ENCODE measurements at regions not wholly inside any gene's neighbourhood (a gene's known extent, or its start where the extent isn't known, plus 50 kb on each side); places are given as distances from the start of the nearest gene placed in this dataset.
A peak's percentile ranks its signal among the peaks of the same experiment; 100 is the strongest.
"Not testable (repeated sequence)": the region's sequence is repeated elsewhere in the genome, so short reads cannot be mapped to it uniquely, and the experiment has no call there.

DNA sequence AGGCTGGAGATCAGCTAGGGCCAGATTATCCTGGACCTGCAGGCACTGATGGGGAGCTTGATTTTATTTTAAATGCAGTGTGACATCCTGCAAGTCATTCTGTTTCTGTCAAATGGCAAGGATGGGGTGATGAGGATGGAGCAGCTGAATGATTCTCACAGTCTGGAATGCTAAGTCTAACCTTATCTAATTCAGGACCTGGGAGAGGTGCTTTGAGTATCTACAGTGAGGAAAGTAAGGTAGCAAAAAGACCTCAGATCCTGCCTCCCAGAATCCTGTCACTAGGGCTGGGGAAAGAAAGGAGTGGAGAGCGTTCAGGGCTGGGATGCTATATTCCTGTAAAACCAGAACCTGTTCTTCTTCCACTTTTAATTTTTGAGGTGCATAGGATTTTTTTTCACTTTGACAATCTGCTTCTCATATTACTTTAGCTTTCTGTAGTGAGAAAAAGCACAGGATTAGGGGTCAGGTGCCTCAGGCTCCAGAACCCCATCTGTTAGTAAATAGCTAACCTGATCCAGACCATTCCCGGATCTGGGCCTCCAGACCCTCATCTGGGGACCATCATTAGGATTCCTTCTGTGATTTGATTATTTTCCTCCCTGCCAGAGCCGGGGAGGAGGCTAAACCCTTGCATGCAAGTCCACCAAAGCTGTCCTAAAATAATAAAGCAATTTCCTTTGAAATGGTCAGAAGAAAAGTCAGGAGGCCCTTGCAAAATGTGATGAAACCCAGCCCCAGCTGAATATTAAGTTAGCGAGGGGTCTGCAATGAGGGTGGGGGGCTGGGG, 54.7 kb downstream of the ASCL1 start:
- DNase-seq (ENCODE audit: low spot score): no peak

DNA sequence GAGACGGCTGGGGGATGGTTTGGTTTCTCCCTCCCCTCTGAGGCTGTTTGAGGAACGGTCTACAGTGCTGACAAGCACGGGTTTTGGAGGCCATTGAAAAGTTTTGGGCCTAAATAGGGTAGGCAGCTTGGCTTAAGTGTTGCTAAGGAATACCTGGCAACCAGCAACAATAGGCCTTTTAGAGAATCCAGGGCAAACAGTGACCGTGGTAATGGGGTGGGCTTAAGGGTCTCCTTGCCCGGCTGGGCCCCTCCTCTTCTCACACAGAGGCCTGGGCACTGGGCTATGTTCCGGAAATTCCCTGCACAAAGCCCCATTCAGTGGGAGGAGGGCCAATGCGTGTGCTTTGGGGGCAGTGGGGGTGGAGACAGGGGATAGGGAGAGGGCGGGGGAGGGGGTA, 55.4 kb downstream of the ASCL1 start:
- DNase-seq (ENCODE audit: low spot score): no peak

DNA sequence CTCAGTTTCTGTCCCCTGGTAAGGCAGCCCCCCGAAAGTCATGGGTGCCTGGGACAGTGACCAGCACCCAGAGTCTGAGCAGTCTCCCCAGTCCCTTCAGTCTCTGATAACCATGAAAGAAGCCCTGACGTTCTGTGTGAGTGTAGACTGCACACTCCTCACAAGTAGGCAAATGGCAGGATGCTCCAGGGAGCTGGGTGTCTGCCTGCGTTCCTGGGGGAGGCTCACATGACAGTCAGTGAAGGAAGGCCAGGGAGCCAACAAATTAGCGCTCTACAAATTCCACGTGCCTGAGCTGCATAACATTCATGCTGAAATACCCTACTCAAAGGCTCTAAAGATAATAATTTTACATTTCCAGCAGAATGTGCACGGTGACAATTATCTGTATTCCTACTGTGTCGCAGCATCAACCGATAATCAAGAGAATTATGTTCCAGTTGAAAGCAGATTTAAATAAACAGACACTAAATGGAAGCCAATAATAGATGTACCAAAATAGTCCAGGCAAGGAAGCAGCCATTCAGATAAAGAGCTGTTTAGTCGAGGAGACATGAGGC, 56.3 kb downstream of the ASCL1 start:
- DNase-seq (ENCODE audit: low spot score): no peak

DNA sequence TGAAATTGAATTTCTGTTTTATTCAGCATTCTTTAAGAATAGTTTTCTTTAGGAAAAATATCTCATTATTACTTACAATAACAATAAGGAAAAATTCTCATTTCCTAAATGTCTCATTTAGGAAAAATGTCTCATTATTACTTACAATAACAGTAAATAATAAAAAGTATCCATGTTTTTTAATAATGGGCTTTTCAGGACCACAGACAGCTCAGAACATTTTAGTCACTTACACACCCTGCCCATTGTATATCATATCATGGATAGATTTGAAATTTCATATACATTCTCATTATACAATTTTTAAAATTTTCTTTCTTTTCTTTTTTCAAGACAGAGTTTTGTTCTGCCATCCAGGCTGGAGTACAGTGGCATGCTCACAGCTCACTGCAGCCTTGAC, 58.9 kb downstream of the ASCL1 start:
- DNase-seq (ENCODE audit: low spot score): no peak

DNA sequence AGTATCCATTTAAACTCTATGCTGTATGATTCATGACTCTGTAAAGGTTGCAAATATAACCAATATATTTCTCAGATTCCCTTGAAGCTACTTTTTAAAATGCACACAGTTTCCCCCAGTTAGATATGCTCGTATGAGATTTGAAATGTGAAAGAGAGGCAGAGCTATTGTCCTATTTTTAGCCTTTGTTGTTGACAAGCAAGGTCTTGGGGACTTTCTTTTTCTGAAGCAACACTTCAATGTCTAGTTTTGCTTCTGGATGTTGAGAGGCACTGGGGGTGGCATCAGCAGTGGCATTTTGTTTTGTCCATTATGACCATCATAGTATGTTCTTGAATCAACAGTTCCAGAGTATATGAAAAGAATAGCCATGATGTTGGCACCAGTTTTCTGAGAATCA, 63.4 kb downstream of the ASCL1 start:
- DNase-seq (ENCODE audit: low spot score): no peak

DNA sequence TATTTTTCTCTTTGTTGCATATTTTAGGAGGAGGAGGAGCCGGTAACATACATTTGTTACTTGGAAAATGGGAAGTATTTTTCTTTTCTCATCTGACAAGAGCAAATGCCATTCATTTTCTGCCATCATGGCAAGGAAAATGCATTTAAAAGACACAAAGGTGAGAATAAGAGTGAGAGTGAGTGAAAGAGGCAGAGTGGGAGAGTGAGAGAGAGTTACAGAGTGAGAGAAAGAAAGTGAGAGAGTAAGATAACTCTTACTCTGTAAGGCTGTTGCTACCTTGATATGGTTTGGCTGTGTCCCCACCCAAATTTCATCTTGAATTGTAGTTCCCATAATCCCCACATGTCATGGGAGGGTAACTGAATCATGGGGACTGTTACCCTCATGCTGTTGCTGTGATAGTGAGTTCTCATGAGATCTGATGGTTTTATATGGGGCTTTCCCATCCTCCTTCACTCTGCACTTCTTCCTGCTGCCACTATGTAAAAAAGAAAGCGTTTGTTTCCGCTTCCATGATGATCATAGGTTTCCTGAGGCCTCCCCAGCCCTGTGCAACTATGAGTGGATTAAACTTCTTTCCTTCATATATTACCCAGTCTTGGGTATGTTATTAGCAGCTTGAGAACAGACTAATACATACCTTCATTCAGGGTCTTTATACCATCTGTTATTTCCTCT, 64.2 kb downstream of the ASCL1 start:
- DNase-seq (ENCODE audit: low spot score): no peak

DNA sequence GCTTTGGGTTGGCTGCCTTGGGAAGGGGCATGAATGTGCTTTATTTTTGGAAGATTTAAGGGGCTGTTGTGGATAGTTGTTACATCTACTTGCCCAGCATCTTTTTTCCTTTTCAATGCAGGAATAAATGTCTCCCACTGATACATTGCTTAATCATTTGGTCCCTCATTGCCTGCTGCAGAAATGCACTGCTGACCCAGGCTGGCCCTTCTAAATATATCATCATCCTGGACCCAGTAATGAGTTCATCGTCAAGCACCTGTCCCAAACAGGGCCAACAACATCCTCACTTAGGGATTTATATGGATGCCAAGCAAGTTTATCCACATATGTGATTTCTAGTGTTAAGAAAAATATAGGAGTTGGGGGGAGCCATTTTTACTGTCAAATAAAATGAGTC, 67.2 kb downstream of the ASCL1 start:
- DNase-seq (ENCODE audit: low spot score): no peak

DNA sequence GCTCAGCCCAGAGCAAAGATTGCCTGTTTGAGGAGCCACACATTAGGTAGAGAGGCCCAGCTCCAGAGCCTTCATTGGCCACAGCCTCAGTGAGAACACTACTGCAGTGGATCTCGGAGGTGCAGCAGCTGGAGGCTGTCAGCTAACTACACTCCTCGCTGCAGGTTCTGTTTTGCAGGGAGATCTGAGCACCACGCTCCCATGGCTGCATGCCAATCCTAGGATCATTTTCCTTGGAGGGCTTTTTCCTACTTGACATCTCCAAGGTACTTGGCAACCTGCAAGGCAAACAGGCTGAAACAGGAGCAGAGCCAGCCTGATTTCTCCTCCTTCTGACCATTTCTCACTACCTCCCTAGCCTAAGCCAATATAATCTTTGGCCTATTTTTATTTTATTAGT, 69.2 kb downstream of the ASCL1 start:
- DNase-seq (ENCODE audit: low spot score): not testable (repeated sequence)

DNA sequence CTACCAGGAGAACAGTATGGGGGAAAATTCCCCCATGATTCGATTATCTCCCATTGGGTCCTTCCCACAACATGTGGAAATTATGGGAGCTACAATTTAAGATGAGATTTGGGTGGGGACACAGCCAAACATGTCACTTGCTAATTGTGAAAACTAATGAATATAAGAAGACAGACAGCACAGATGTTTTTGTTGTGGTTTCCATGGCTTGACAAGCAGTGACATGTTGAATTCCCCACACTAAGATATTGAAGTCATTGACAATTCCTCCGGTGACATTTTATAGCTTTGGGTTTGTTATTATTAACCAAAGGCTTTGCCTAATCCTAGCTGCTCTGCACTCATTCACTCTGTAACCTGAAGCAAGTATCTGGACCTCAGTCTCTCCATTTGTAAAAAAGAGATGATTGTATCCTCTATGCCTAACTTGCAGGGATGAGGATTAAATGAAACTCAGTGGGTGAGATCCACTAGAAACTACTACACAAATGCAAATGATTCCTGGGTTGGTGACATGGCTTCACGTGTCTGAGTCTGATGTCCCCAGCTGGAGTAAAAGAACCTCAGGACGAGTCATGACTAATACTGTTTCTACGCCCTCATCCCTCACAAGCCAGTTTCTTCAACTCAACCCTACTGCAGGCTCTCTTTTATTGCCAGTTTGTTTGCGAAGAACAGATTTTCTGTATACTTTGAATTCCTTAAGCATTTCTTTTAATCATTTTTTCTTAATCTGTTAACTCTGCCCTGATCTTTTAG, 71.6 kb downstream of the ASCL1 start:
- no peak for DNase-seq (ENCODE audit: low spot score)

DNA sequence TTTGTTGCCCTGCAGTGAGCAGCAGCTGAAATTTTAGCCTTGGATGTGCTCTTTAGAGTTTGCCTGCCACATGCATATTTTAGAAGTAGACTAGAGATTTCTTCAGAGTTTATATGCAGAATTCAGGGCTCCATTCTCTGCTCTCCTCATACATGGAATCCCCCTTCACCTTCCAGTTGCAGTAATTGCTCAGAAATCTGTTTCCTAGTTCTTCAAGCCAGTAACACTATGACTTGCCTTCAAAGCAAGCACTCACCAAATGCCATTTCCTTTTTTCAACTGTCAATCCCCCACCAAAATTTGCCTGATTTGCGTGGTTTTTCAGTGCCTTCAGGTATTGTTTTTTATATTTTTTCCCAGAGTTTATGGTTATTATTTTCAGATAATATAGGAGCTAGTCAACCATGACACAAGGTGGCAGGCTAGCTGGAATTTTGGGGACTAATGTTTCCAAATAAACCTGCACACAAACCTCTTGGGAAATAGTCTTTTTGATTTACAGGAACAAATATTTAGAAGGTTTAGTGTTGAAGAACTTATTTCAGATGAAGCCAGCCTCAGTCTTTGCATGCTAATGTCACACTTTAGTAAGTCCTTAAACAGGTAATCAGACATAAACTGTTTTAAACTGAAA, 79.2 kb downstream of the ASCL1 start:
- DNase-seq (ENCODE audit: low spot score): no peak

DNA sequence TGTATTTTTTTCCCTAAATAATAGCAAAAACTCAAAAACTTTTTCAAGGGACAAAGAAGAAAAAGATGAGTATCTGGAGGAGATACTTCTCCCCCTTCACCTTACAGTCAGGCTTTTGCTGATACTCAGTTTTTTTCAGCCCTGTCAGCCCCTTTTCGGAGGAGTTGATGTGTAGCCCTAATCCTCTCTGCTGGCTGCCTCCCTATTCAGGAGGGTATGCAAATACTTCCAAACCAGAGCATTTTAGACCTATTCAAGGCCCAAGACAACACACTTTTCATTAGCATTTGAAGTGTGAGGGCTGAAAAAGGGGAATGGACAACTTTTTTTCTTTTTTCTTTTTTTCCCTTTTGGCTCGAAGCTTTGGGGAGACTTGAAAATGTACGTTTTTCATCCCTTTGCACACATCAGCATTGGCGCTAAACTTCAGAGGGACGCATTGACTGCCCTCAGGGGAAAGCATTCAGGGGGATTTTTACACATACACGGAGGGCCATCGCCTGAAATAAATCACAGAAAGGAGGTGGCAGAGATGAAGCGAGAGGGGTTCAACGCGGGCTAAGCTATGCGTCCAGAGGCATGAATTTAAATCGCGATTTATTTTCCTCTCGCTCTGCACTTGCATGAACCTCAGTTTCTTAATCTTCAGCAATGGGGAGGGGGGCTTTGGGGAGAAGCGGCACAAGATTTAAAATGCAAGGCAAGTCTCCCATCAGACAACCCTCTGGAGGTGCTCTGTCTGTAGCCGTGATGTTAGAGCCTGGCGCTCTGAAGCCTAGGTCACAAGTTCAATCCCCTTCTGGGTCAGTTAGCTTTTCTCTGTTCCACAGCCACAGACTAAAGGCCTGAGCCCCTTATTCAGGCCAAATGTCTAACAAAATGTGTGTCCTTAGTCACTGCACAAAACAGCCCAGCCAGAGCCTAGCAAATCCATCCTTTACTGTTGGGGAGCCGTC, 86.3 kb downstream of the ASCL1 start:
- no peak for DNase-seq (ENCODE audit: low spot score)

DNA sequence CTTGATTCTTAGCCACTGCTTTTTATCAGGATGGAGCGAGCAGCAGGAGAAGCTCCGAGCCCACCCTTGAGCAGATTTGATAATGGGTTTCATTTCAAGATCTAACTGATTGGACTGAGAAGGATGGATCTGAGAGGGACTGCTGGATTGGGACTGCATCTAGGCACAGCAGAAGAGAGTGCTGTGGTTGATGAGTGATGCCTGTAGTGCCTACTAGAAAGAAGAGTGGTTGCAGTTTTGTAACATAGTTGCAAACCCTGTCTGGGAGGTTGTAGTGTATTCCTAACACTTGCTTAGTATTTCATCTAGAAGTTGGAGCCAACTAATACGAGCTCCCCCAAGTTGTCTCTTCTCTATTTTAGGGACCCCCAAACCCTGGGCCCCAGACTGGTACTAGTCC, 88.7 kb downstream of the ASCL1 start:
- no peak for DNase-seq (ENCODE audit: low spot score)

DNA sequence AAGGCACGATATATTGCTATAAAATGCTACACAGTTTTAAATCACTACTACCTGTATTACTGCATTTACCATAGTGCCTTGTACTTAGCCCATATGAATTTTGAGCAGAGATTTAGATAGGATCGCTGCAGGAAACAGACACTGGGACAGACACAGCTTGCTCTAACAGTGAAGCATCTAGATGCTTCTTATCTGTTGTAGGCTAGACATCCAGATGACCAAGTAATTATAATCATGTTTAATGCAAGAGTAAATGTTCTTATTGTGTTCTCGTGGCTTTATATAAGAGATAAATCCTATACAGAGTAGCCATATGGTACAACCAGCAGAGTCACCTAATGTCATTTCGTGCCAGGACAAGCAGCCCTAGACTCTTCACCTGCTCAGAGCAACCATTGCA, 92.8 kb downstream of the ASCL1 start:
- DNase-seq (ENCODE audit: low spot score): no peak

DNA sequence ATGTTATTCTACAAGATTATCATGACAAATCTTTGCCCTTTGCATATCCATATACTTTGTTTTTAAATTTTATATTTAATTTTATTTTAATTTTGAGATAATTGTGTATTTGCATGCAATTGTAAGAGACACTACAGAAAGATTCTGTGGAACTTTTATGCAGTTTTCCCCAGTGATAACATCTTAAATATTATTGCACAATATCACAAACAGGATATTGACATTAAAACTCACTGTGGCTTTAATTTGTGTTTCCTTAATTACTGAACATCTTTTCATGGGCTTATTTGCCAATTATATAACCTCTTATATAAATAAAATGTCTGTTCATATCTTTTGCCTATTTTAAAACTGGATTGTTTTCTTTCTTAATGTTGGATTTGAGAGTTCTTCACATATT, 95.6 kb downstream of the ASCL1 start:
- DNase-seq (ENCODE audit: low spot score): no peak

DNA sequence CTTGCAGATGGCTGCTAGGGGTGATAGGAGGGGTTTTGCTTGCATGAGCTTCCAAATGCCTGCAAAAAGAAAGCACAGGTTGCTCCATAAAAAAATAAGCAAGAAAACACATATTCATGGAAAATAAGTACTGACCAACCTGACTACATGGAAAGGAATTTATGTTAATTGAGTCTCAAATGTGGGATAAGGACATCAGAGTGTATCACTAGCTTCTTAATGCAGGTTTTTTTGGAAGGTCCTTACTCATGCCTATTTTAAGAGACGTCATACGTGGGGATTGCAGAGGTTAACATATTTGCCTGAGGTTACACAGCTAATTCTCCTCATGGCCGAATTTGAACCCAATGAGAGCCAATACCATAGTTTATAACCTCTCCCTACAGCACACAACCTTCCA, 116.2 kb downstream of the ASCL1 start:
- DNase-seq (ENCODE audit: low spot score): no peak

DNA sequence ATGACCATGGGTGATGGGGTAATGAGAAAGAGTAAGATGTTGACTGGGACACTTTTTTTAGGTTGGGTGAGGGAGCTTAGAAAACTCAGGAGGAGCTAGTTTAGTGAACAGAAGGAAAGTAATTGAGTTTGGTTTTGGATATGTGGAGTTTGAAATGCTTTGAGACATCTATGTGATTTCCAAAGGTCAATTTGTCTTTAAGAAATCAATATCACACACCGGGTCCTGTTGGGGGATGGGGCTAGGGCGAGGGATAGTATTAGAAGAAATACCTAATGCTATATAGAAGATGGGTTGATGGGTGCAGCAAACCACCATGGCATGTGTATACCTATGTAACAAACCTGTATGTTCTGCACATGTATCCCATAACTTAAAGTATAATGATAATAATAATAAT, 118.4 kb downstream of the ASCL1 start:
- no peak for DNase-seq (ENCODE audit: low spot score)

DNA sequence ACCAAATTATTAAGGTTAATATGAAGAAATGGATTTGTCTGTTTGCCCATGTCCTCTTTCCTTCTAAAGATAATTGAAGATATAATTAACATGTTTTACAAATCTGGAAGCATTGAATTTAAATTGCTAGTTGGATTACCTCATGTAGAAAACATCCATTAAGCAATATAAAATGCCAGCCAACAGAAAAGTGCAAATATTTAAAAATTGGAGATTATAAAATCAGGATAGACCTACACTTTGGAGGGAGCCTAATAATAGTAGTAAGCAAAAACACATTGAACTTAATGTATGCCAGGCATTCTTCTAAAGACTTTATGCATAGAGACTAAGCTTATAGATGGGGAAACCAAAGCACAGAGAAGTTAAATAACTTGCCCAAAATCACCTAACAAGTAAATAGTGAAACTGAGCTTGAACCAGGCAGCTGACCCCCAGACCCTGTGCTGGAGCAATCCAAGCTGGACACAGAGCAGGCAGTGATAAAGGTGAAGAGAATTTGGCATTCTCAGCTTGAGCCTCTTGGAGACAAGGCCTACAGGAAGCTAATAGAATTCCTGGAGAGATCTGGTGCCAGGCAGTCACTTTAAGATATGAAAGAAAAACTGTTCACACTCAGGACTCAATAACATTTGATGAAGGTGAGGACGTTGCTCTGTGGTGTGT, 119.8 kb downstream of the ASCL1 start:
- DNase-seq (ENCODE audit: low spot score): no peak

DNA sequence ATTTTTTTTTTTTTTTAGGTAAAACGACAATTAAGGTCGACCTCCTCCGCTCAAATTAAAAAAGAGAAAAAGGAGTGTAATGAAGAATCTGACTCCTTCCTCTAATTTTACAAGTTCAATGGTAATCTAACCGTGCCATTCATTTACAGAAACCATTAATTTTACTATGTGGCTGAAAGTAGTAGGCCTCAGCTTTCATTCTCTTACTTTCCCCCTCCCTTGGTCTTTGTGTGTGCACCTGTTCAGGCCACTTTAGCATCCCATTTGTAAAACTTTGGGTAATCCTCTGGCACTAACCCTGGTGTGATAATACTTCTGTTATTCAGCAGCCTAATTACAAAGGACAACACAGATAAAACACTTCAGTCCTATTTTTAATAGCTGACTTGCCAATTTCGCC, 128.1 kb downstream of the ASCL1 start:
- DNase-seq (ENCODE audit: low spot score): no peak

DNA sequence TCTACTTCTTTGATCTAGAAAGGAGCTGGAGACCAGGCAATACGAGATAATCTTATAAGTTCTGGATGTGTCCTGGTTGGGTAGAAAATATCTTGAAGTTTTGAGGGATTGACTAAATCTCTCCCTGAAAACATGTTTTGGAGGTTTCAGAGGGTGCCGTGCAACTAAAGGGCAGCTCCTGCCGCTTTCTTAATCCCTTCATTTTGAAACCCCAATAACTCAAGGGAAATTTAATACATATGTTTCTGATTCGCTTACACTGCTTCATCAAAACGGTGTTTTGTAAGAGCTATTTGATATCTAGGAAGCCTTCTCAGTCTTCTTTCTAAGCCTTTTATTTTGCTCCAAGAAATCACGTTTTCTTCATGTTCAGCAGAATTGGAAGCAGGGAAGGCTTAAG, 129.0 kb downstream of the ASCL1 start:
- no peak for DNase-seq (ENCODE audit: low spot score)

DNA sequence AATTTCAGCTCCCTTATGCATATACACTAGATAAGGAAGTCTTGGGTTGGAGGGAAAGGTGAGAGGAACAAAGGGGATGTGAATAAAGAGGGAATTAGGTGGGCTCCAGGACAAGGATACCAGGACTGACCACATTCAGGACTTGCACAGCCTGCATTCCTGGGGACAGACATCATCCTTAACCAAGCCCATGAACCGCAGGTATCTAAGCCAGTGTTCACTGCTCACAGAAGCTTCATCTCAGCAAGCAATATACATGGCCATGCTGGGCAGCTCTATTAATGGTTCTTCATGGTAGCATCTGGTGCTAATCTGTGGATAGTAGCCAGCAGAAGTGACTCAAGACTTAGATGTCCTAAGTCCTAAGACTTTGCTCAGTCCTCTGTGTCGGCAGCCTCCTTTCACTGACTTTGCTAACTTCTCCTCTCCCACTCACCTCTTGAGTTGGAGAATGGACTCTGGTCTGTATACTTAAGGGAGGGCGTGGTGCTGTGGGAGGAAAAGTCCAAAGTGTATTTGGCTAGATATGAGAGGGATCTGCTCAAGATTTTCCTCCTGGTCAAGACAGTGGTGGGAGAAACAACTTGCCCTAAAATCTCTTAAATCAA, 136.1 kb downstream of the ASCL1 start:
- peak; percentile 39 for DNase-seq (ENCODE audit: low spot score)
